Thoracic aorta (tissue), 2 donors: ENCODE measurements at regions not wholly inside any gene's neighbourhood (a gene's known extent, or its start where the extent isn't known, plus 50 kb on each side); places are given as distances from the start of the nearest gene placed in this dataset.

Experiments used
- ATAC-seq: fragments of 150-250 bp; one replicate; pipeline ENCODE4 v1.8.0; 2017; ENCODE audit warnings: low read depth; ENCODE audit not compliant: insufficient number of reproducible peaks, low FRiP score
- DNase-seq: peaks from one replicate; pipeline ENCODE4 v3.0.0-alpha.2; 2020; ENCODE audit warnings: low spot score
- H3K27ac ChIP-seq, 2 donors: fragments of 200-600 bp; sonication (generic); 1 replicate in 1 of 2; 2 replicates in 1 of 2; pipeline ENCODE4 v1.5.1; 2016; ENCODE audit warnings: mild to moderate bottlenecking in 2 of 2, moderate library complexity in 2 of 2
- H3K27me3 ChIP-seq: fragments of 200-600 bp; sonication (generic); replicated peaks from 2 replicates; pipeline ENCODE4 v1.6.0; 2016; ENCODE audit warnings: mild to moderate bottlenecking; ENCODE audit not compliant: insufficient read depth
- H3K36me3 ChIP-seq: fragments of 200-600 bp; sonication (generic); one replicate; pipeline ENCODE4 v1.5.1; 2016
- H3K4me1 ChIP-seq, 2 donors: fragments of 200-600 bp; sonication (generic); 1 replicate in 1 of 2; 2 replicates in 1 of 2; pipeline versions ENCODE4 v1.5.1 to v1.6.0; 2016; ENCODE audit warnings: low read depth in 2 of 2, mild to moderate bottlenecking in 1 of 2; ENCODE audit not compliant: control insufficient read depth in 1 of 2
- H3K4me3 ChIP-seq: fragments of 200-600 bp; sonication (generic); 2 replicates; pipeline ENCODE4 v1.5.1; 2016; ENCODE audit warnings: mild to moderate bottlenecking
- H3K9me3 ChIP-seq: fragments of 200-600 bp; sonication (generic); 2 replicates; pipeline ENCODE4 v1.5.1; 2016
- TF ChIP-seq, protein P1 (sequence below): fragments of 200-600 bp; sonication (generic); IDR thresholded peaks from one replicate; pipeline ENCODE4 v1.5.1; 2019; ENCODE audit warnings: antibody characterized with exemption

DNA sequence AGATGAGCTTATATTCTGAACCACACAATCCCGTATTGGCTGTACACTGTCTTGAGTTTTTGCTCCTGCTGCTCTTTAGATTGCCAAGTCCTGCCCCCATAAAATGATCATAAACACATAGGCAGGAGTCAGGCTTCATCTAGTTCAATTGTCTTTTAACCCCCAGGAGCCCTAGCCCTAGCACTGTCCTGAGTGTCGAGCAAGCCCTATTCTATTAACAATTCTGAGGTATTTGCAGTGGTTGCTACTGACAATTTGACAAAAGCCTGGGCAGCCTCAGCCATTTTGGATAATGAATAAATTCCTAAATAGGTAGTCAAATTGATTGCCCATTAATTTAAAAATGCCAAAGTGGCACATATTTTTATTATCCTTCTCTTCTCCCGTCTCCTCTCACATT is 257.2 kb downstream of the YTHDC2 start:
- Histone ChIP-seq H3K27me3 (no peaks in the 10 kb centered on the region), H3K4me1 (no peaks in the 10 kb centered on the region), H3K4me3 (no peak overlapping the region), H3K9me3 (peaks cover 9% of the 10 kb centered on the region), H3K36me3 (no peaks in the 10 kb centered on the region), H3K27ac (no peak overlapping the region)
- ATAC-seq (no peak), DNase-seq (no peak)
- TF ChIP-seq, protein P1, sequence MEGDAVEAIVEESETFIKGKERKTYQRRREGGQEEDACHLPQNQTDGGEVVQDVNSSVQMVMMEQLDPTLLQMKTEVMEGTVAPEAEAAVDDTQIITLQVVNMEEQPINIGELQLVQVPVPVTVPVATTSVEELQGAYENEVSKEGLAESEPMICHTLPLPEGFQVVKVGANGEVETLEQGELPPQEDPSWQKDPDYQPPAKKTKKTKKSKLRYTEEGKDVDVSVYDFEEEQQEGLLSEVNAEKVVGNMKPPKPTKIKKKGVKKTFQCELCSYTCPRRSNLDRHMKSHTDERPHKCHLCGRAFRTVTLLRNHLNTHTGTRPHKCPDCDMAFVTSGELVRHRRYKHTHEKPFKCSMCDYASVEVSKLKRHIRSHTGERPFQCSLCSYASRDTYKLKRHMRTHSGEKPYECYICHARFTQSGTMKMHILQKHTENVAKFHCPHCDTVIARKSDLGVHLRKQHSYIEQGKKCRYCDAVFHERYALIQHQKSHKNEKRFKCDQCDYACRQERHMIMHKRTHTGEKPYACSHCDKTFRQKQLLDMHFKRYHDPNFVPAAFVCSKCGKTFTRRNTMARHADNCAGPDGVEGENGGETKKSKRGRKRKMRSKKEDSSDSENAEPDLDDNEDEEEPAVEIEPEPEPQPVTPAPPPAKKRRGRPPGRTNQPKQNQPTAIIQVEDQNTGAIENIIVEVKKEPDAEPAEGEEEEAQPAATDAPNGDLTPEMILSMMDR, result no peak

DNA sequence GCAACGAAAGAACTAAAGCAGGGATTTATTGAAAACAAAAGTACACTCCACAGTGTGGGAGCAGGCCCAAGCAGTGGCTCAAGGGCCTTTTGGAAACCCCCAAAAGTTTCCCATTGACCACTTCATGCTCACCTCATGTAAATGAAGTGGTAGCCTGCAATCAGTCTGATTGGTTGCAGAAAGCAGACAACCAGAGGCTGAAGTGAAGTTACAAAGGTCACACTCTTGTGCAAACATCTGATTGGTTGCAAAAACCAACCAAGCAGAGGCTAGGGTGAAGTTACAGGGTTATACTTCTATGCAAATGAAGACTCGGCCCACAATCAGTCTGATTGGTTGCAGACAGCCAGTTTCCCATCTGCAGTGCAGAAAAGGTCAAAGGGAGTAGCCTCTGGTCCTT is 258.0 kb downstream of the YTHDC2 start:
- no peak overlapping the region for H3K27ac ChIP-seq
- TF ChIP-seq, protein P1, result no peak
- no peak for DNase-seq
- H3K4me1 ChIP-seq, result no peaks in the 10 kb centered on the region
- H3K9me3 ChIP-seq, result peaks cover 9% of the 10 kb centered on the region
- H3K27me3 ChIP-seq, result no peaks in the 10 kb centered on the region
- no peaks in the 10 kb centered on the region for H3K36me3 ChIP-seq
- ATAC-seq, result no peak
- H3K4me3 ChIP-seq, result no peak overlapping the region

DNA sequence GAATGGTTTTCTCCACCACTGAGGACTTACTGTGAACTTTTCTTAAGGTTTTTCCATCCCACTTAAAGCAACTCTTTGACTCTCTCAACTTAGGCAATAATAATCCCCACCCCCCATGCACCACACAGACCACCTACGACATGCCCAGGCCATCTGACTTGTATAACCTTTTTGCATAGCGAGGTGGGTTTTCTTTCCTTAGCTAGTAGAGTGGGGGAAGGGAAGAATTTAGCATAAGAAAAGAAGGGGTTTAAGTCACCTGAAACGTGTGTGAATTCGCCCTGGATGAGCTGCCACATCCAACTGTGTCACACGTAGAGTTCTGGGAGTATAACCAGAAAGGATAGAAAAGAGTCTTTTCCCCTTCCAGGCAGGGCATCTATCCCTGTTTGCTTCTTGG is 262.7 kb downstream of the YTHDC2 start:
- Histone ChIP-seq H3K4me1 (no peaks in the 10 kb centered on the region), H3K36me3 (no peaks in the 10 kb centered on the region), H3K4me3 (no peak overlapping the region), H3K27me3 (no peaks in the 10 kb centered on the region), H3K9me3 (no peaks in the 10 kb centered on the region), H3K27ac (no peak overlapping the region)
- DNase-seq (no peak), ATAC-seq (no peak)
- TF ChIP-seq, protein P1, result no peak

DNA sequence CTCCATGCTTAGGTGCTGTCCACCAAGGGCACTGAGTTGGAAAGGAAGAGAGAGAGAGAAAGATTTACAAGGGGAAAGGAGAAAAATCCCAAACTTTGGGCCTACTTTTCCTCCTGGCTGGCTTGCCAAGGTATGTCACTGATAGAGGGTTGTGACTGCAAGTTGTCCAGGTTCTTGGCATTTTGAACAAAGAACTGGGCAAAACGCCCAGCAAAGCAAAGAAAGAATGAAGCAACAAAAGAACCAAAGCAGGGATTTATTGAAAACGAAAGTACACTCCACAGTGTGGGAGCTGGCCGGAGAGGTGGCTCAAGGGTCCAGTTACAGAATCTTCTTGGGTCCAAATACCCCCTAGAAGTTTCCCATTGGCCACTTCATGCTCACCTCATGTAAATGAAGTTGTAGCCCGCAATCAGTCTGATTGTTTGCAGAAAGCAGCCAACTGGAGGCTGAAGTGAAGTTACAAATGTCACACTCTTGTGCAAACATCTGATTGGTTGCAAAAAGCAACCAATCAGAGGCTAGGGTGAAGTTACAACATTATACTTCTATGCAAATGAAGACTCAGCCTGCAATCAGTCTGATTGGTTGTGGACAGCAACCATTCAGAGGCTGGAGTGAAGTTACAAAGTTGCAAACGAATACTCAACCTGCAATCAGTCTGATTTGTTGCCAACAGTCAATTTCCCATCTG is 263.5 kb downstream of the YTHDC2 start:
- TF ChIP-seq, protein P1, result no peak
- H3K36me3 ChIP-seq, result no peaks in the 10 kb centered on the region
- DNase-seq (no peak), ATAC-seq (no peak)
- no peaks in the 10 kb centered on the region for H3K9me3 ChIP-seq
- H3K4me1 ChIP-seq, result no peaks in the 10 kb centered on the region
- H3K4me3 ChIP-seq, result no peak overlapping the region
- no peak overlapping the region for H3K27ac ChIP-seq
- H3K27me3 ChIP-seq, result no peaks in the 10 kb centered on the region

DNA sequence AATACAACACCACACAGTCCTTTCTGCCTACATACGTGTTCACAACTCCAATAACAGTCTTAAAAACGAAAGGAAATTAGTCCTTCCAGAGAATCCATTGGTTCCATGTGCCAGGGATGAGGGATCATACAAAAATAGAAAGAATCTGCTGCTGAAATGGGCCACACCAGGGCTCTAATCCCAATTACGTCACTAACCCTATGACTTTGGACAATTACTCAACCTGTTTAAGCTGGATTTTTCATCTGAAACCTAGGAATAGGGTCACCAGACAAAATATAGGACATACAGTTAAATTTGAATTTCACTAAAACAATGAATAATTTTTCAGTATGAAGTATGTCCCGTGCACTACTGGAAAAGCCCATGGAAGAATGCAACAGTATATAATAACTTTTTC is 264.7 kb downstream of the YTHDC2 start:
- ATAC-seq (no peak), DNase-seq (no peak)
- H3K27ac ChIP-seq, result no peak overlapping the region
- no peaks in the 10 kb centered on the region for H3K36me3 ChIP-seq
- H3K9me3 ChIP-seq, result no peaks in the 10 kb centered on the region
- H3K4me1 ChIP-seq, result no peaks in the 10 kb centered on the region
- no peaks in the 10 kb centered on the region for H3K27me3 ChIP-seq
- no peak overlapping the region for H3K4me3 ChIP-seq
- TF ChIP-seq, protein P1, result no peak
